Neural cell (in vitro differentiated cells): ENCODE measurements at regions not wholly inside any gene's neighbourhood (a gene's known extent, or its start where the extent isn't known, plus 50 kb on each side); places are given as distances from the start of the nearest gene placed in this dataset.

Experiments
- H2AFZ ChIP-seq: fragments of 200-600, 300-800 bp; sonication (generic), shearing (Covaris generic); 2 replicates; pipeline ENCODE4 v1.6.0; 2014; ENCODE audit warnings: low read depth, mild to moderate bottlenecking, antibody characterized with exemption, low read length, moderate library complexity
- H3F3A ChIP-seq: fragments of 200-600 bp; shearing (Covaris generic); 2 replicates; pipeline ENCODE4 v1.6.1; 2016; ENCODE audit warnings: mild to moderate bottlenecking, moderate library complexity, mixed read lengths, antibody characterized with exemption, low read length; ENCODE audit not compliant: insufficient read depth, poor library complexity, severe bottlenecking
- H3K27ac ChIP-seq: fragments of 200-600, 300-800 bp; sonication (generic), shearing (Covaris generic); 2 replicates; pipeline ENCODE4 v1.5.1; 2014; ENCODE audit warnings: mild to moderate bottlenecking, low read length, moderate library complexity
- H3K27me3 ChIP-seq: fragments of 300-800, 200-600 bp; sonication (generic), shearing (Covaris generic); 2 replicates; pipeline ENCODE4 v1.6.0; 2014; ENCODE audit warnings: mild to moderate bottlenecking, low read depth, low read length, moderate library complexity; ENCODE audit not compliant: insufficient read depth
- H3K36me3 ChIP-seq: fragments of 300-800, 200-600 bp; sonication (generic), shearing (Covaris generic); 2 replicates; pipeline ENCODE4 v1.5.1; 2014; ENCODE audit warnings: mild to moderate bottlenecking, antibody characterized with exemption, low read length, moderate library complexity; ENCODE audit not compliant: insufficient read depth
- H3K4me2 ChIP-seq: fragments of 300-800, 200-600 bp; sonication (generic), shearing (Covaris generic); 2 replicates; pipeline ENCODE4 v1.6.0; 2014; ENCODE audit warnings: mild to moderate bottlenecking, low read length
- H3K4me3 ChIP-seq: fragments of 300-800, 200-600 bp; sonication (generic), shearing (Covaris generic); 2 replicates; pipeline ENCODE4 v1.5.1; 2014; ENCODE audit warnings: mild to moderate bottlenecking, low read length, moderate library complexity
- H3K79me2 ChIP-seq: fragments of 200-600 bp; shearing (Covaris generic); replicated peaks from 2 replicates; pipeline ENCODE4 v1.6.0; 2014; ENCODE audit warnings: mild to moderate bottlenecking, low read length, moderate library complexity; ENCODE audit not compliant: insufficient read depth
- H3K9ac ChIP-seq: fragments of 300-800, 200-600 bp; sonication (generic), shearing (Covaris generic); 2 replicates; pipeline ENCODE4 v1.6.1; 2016; ENCODE audit warnings: mild to moderate bottlenecking, low read length, mixed read lengths
- H3K9me2 ChIP-seq: fragments of 200-600 bp; shearing (Covaris generic); 2 replicates; pipeline ENCODE4 v1.6.1; 2016; ENCODE audit warnings: mild to moderate bottlenecking, low read length, mixed read lengths; ENCODE audit not compliant: insufficient read depth
- H3K9me3 ChIP-seq: fragments of 200-600, 300-800 bp; sonication (generic), shearing (Covaris generic); 2 replicates; pipeline ENCODE4 v1.6.1; 2016; ENCODE audit warnings: mild to moderate bottlenecking, mixed run types, low read length, moderate library complexity, mixed read lengths
- H4K20me1 ChIP-seq: fragments of 200-600 bp; shearing (Covaris generic); 2 replicates; pipeline ENCODE4 v1.6.1; 2016; ENCODE audit warnings: mild to moderate bottlenecking, mixed run types; ENCODE audit not compliant: insufficient read depth
- CTCF ChIP-seq: fragments of 450-650 bp; IDR thresholded peaks from 2 replicates; pipeline ENCODE4 v1.5.1; 2014; ENCODE audit warnings: antibody characterized with exemption, mild to moderate bottlenecking, moderate library complexity; ENCODE audit not compliant: poor library complexity, severe bottlenecking
- EP300 ChIP-seq: fragments of 450-650 bp; conservative IDR thresholded peaks from 2 replicates; pipeline ENCODE4 v1.6.1; 2014; ENCODE audit warnings: antibody characterized with exemption, mild to moderate bottlenecking, moderate library complexity; ENCODE audit not compliant: poor library complexity, severe bottlenecking
- EZH2 ChIP-seq: fragments of 200-600, 300-800 bp; shearing (Covaris generic), sonication (generic); IDR thresholded peaks from 2 replicates; pipeline ENCODE4 v1.6.1; 2014; ENCODE audit warnings: antibody characterized with exemption, low read length, borderline replicate concordance, mild to moderate bottlenecking; ENCODE audit not compliant: insufficient read depth, poor library complexity, severe bottlenecking
- MXI1 ChIP-seq: fragments of 450-650 bp; conservative IDR thresholded peaks from 2 replicates; pipeline ENCODE4 v1.6.1; 2014; ENCODE audit warnings: antibody characterized with exemption, mild to moderate bottlenecking; ENCODE audit not compliant: poor library complexity, severe bottlenecking
- POLR2AphosphoS5 ChIP-seq: IDR thresholded peaks from 2 replicates; pipeline ENCODE4 v1.6.1; 2012
- RAD21 ChIP-seq: fragments of 450-650 bp; conservative IDR thresholded peaks from 2 replicates; pipeline ENCODE4 v1.6.1; 2014; ENCODE audit warnings: antibody characterized with exemption, mild to moderate bottlenecking, moderate library complexity
- REST ChIP-seq: IDR thresholded peaks from 2 replicates; pipeline ENCODE4 v1.6.1; 2012; ENCODE audit warnings: borderline replicate concordance
- SMC3 ChIP-seq: fragments of 450-650 bp; conservative IDR thresholded peaks from 2 replicates; pipeline ENCODE4 v1.6.1; 2014; ENCODE audit warnings: antibody characterized with exemption, mild to moderate bottlenecking, moderate library complexity; ENCODE audit not compliant: poor library complexity
- TAF1 ChIP-seq: IDR thresholded peaks from 2 replicates; pipeline ENCODE4 v1.6.1; 2012; ENCODE audit warnings: low read depth

GRCh38 chr11:45071232-45071631 lies 75.2 kb upstream of the PRDM11 start:
- Histone ChIP-seq H3K27ac (no peak overlapping the region), H4K20me1 (no peaks in the 10 kb centered on the region), H3K9ac (no peak overlapping the region), H3F3A (no peaks in the 10 kb centered on the region), H3K9me3 (no peaks in the 10 kb centered on the region), H3K4me2 (no peak overlapping the region), H3K79me2 (no peaks in the 10 kb centered on the region), H3K36me3 (no peaks in the 10 kb centered on the region), H2AFZ (no peak overlapping the region), H3K9me2 (no peaks in the 10 kb centered on the region), H3K27me3 (no peaks in the 10 kb centered on the region), H3K4me3 (no peak overlapping the region)
- no peak for TF ChIP-seq POLR2AphosphoS5
- TF ChIP-seq CTCF: no peak
- no peak for TF ChIP-seq MXI1
- TF ChIP-seq SMC3: no peak
- no peak for TF ChIP-seq EP300
- no peak for TF ChIP-seq RAD21
- TF ChIP-seq EZH2: no peak
- TF ChIP-seq REST: no peak
- no peak for TF ChIP-seq TAF1

GRCh38 chr11:45073685-45074141 lies 72.7 kb upstream of the PRDM11 start:
- Histone ChIP-seq H3K9me2 (no peaks in the 10 kb centered on the region), H3K36me3 (no peaks in the 10 kb centered on the region), H3K79me2 (no peaks in the 10 kb centered on the region), H2AFZ (no peak overlapping the region), H3K9me3 (no peaks in the 10 kb centered on the region), H3F3A (peaks cover 3% of the 10 kb centered on the region), H3K4me3 (no peak overlapping the region), H3K27me3 (no peaks in the 10 kb centered on the region), H4K20me1 (no peaks in the 10 kb centered on the region), H3K4me2 (no peak overlapping the region), H3K9ac (no peak overlapping the region), H3K27ac (no peak overlapping the region)
- no peak for TF ChIP-seq REST
- no peak for TF ChIP-seq EZH2
- no peak for TF ChIP-seq EP300
- TF ChIP-seq TAF1: no peak
- TF ChIP-seq CTCF: no peak
- no peak for TF ChIP-seq RAD21
- no peak for TF ChIP-seq MXI1
- no peak for TF ChIP-seq SMC3
- no peak for TF ChIP-seq POLR2AphosphoS5
